ENCODE measurements at regions not wholly inside any gene's neighbourhood (a gene's known extent, or its start where the extent isn't known, plus 50 kb on each side); places are given as distances from the start of the nearest gene placed in this dataset.

DNA sequence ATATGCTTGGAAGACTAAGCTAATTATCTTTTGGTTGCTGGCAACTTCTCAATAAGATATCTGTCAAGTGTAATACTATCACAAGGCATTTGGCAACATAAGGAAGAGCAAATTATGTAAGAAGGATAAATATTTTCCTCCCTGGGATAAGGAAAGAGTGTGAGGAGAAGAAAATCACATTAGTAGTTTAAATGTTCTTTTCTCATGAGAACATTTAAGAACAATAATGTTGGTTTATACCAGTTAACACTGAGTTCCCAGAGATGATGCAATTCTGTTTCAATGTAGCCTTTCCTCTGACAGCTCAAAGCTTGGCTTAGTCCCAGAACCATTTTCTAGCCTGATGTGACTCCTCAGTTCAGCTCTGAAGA is 66.1 kb upstream of the NPHP3 start:
- Histone ChIP-seq H3K4me1 (ENCODE audit: insufficient read depth) (no peaks in the 10 kb centered on the region), H2AFZ (no peak overlapping the region), H4K20me1 (ENCODE audit: insufficient read depth, poor library complexity, severe bottlenecking) (no peaks in the 10 kb centered on the region), H3K9me3 (ENCODE audit: low read depth) (no peaks in the 10 kb centered on the region), H3K79me2 (no peaks in the 10 kb centered on the region), H3K36me3 (replicated peaks; ENCODE audit: insufficient read depth, low read depth) (no peaks in the 10 kb centered on the region), H3K4me3 (no peak overlapping the region), H3K27ac (peak overlapping the region; percentile 22), H3K4me2 (no peak overlapping the region), H3K27me3 (no peaks in the 10 kb centered on the region), H3K9me2 (replicated peaks; ENCODE audit: insufficient read depth) (no peaks in the 10 kb centered on the region)
- TF ChIP-seq EZH2 (IDR thresholded peaks at IDR 0.05; ENCODE audit: borderline replicate concordance) (no peak), EZH2phosphoT487 (IDR thresholded peaks at IDR 0.05; ENCODE audit: low read depth, severe bottlenecking, unreplicated experiment) (no peak)
- TF ChIP-seq, protein P1, sequence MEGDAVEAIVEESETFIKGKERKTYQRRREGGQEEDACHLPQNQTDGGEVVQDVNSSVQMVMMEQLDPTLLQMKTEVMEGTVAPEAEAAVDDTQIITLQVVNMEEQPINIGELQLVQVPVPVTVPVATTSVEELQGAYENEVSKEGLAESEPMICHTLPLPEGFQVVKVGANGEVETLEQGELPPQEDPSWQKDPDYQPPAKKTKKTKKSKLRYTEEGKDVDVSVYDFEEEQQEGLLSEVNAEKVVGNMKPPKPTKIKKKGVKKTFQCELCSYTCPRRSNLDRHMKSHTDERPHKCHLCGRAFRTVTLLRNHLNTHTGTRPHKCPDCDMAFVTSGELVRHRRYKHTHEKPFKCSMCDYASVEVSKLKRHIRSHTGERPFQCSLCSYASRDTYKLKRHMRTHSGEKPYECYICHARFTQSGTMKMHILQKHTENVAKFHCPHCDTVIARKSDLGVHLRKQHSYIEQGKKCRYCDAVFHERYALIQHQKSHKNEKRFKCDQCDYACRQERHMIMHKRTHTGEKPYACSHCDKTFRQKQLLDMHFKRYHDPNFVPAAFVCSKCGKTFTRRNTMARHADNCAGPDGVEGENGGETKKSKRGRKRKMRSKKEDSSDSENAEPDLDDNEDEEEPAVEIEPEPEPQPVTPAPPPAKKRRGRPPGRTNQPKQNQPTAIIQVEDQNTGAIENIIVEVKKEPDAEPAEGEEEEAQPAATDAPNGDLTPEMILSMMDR (IDR thresholded peaks at IDR 0.05; ENCODE audit: poor library complexity) = no peak
- peak; percentile 63 for DNase-seq (ENCODE audit: low spot score)

DNA sequence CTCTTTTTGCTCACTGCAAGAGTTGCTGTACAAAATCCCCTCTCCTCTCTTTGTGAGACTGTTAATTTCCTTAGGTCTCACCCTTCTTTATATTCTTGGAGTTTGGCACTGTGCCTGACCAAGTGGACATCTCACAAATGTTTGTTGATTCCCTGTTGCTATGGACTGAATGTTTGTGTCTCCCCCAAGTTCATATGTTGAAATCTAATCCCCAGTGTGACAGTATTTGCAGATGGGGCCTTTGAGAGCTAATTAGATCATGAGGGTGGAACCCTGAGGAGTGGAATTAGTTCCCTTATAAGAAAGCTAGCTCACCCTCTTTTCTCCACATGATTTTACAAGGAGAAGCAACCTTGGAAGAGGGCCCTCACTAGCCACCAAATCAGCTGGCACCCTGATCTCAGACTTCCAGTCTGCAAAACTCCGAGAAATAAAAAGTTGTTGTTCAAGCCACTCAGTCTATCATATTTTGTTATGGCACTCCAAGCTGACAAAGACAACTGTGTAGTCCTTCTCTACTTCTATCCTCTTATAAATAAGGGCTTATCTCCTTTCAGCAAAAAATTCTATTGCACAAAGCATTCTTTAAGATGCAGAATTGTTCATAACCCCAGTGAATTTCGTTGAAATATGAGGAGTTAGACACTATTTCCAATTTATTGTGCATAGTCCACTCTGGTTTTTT is 65.5 kb upstream of the NPHP3 start:
- Histone ChIP-seq H3K4me2 (no peak overlapping the region), H3K9me2 (replicated peaks; ENCODE audit: insufficient read depth) (no peaks in the 10 kb centered on the region), H3K4me3 (no peak overlapping the region), H4K20me1 (ENCODE audit: insufficient read depth, poor library complexity, severe bottlenecking) (no peaks in the 10 kb centered on the region), H3K4me1 (ENCODE audit: insufficient read depth) (no peaks in the 10 kb centered on the region), H2AFZ (no peak overlapping the region), H3K27ac (peak overlapping the region; percentile 22), H3K79me2 (no peaks in the 10 kb centered on the region), H3K9me3 (ENCODE audit: low read depth) (no peaks in the 10 kb centered on the region), H3K27me3 (no peaks in the 10 kb centered on the region), H3K36me3 (replicated peaks; ENCODE audit: insufficient read depth, low read depth) (no peaks in the 10 kb centered on the region)
- DNase-seq (ENCODE audit: low spot score) = peak; percentile 11
- TF ChIP-seq EZH2 (IDR thresholded peaks at IDR 0.05; ENCODE audit: borderline replicate concordance) = no peak
- TF ChIP-seq, protein P1 (IDR thresholded peaks at IDR 0.05; ENCODE audit: poor library complexity) = no peak
- no peak for TF ChIP-seq EZH2phosphoT487 (IDR thresholded peaks at IDR 0.05; ENCODE audit: low read depth, severe bottlenecking, unreplicated experiment)
- 54% methylated on average over 2 of the region's 2 CpGs for WGBS (ENCODE audit: low lambda C conversion rate, missing lambda C conversion rate)

DNA sequence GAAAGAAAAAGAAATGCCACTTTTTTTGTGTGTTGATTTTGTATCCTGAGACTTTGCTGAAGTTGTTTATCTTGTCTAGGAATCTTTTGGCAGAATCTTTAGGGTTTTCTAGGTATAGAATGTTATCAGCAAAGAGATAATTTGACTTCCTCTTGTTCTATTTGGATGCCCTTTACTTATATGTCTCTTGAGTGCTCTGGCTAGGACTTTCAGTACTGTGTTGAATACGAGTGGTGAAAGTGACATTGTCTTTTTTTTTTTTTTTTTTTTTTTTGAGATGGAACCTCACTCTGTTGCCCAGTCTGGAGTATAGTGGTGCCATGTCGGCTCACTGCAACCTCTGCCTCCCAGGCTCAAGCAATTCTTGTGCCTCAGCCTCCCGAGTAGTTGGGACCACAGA is 64.7 kb upstream of the NPHP3 start:
- Histone ChIP-seq H3K36me3 (replicated peaks; ENCODE audit: insufficient read depth, low read depth) (no peaks in the 10 kb centered on the region), H2AFZ (no peak overlapping the region), H3K4me1 (ENCODE audit: insufficient read depth) (no peaks in the 10 kb centered on the region), H3K27ac (no peak overlapping the region), H3K9me2 (replicated peaks; ENCODE audit: insufficient read depth) (no peaks in the 10 kb centered on the region), H3K9me3 (ENCODE audit: low read depth) (no peaks in the 10 kb centered on the region), H4K20me1 (ENCODE audit: insufficient read depth, poor library complexity, severe bottlenecking) (no peaks in the 10 kb centered on the region), H3K4me3 (no peak overlapping the region), H3K27me3 (no peaks in the 10 kb centered on the region), H3K4me2 (no peak overlapping the region), H3K79me2 (no peaks in the 10 kb centered on the region)
- WGBS (ENCODE audit: low lambda C conversion rate, missing lambda C conversion rate) = 78% methylated on average over 3 of the region's 3 CpGs
- no peak for TF ChIP-seq EZH2 (IDR thresholded peaks at IDR 0.05; ENCODE audit: borderline replicate concordance)
- TF ChIP-seq, protein P1 (IDR thresholded peaks at IDR 0.05; ENCODE audit: poor library complexity) = no peak
- TF ChIP-seq EZH2phosphoT487 (IDR thresholded peaks at IDR 0.05; ENCODE audit: low read depth, severe bottlenecking, unreplicated experiment) = no peak
- no peak for DNase-seq (ENCODE audit: low spot score)

Measured in hepatocyte (in vitro differentiated cells).